ENCODE measurements at regions not wholly inside any gene's neighbourhood (a gene's known extent, or its start where the extent isn't known, plus 50 kb on each side); places are given as distances from the start of the nearest gene placed in this dataset.
"Not testable (repeated sequence)": the region's sequence is repeated elsewhere in the genome, so short reads cannot be mapped to it uniquely, and the experiment has no call there.

DNA sequence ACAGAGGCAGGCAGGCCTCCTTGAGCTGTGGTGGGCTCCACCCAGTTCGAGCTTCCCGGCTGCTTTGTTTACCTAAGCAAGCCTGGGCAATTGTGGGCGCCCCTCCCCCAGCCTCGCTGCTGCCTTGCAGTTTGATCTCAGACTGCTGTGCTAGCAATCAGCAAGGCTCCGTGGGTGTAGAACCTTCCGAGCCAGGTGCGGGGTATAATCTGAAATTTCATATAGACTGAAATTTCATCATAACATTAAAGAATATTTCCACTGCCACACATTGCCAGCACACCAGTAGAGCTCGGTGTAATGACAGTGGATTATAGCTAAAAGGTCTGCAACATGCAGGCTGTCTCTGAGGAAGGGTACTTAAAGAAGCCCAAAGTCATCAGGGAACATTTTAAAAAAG, 344.3 kb upstream of the COL8A1 start:
- TF ChIP-seq, protein P1, sequence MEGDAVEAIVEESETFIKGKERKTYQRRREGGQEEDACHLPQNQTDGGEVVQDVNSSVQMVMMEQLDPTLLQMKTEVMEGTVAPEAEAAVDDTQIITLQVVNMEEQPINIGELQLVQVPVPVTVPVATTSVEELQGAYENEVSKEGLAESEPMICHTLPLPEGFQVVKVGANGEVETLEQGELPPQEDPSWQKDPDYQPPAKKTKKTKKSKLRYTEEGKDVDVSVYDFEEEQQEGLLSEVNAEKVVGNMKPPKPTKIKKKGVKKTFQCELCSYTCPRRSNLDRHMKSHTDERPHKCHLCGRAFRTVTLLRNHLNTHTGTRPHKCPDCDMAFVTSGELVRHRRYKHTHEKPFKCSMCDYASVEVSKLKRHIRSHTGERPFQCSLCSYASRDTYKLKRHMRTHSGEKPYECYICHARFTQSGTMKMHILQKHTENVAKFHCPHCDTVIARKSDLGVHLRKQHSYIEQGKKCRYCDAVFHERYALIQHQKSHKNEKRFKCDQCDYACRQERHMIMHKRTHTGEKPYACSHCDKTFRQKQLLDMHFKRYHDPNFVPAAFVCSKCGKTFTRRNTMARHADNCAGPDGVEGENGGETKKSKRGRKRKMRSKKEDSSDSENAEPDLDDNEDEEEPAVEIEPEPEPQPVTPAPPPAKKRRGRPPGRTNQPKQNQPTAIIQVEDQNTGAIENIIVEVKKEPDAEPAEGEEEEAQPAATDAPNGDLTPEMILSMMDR (conservative IDR thresholded peaks at IDR 0.05; ENCODE audit: low read depth, low read length): not testable (repeated sequence)
- TF ChIP-seq EZH2 (IDR thresholded peaks at IDR 0.05; ENCODE audit: borderline replicate concordance, low read depth, low read length, poor library complexity, severe bottlenecking): not testable (repeated sequence)
